TTC549 (cell line): ENCODE measurements at regions not wholly inside any gene's neighbourhood (a gene's known extent, or its start where the extent isn't known, plus 50 kb on each side); places are given as distances from the start of the nearest gene placed in this dataset.

Source experiments
- FAIRE-seq: peaks from 2 replicates; lab custom pipeline; 2012; peaks lifted over from hg19 to GRCh38; lab: Jason Lieb, UNC

DNA sequence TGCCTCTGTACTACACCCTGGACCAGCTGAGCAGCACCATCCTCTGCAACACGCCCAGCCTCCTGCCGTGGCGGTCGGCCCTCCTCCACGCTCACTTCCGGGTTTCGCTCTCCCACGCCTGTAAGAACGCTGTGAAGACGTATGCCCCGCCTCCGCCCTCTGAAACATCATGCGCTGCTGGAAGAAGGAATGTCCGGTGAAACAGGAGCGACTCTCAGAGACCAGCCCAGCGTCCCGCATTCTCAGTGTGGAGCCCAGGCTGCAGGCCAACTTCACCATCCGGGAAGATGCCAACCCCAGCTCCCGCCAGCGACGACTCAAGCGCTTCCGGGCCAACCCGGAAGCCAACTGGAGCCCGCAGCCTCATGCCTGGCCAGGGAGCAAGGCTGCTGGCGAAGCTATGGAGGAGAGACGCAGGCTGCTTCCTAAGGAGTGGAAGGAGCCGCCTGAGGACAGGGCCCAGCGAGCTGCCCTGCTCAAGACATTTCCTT is 186.1 kb upstream of the SLITRK2 start:
- FAIRE-seq = no peak

DNA sequence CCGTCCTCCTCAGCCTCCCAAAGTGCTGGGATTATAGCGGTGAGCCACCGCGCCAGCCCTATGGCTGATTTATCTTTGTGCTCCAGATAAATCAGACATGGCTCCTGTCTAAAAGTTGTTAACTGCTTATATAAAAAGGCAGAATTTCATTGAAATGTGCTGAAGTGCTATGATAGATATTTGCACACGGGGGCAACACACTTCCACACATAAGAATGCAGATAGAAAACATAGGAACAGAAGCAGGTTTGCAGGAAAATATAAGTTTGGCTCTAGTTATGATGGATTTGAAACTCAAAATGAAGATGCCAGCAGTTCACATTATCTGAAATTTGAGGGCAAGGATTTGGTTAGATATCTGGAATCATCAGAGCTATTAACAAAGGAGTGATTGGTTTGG is 163.1 kb upstream of the SLITRK2 start:
- no peak for FAIRE-seq

- FAIRE-seq = no peak
These were observed 143.8 kb upstream of the SLITRK2 start for GRCh38 chrX:145673841-145674240.

GRCh38 chrX:145677109-145677817 is 140.4 kb upstream of the SLITRK2 start:
- FAIRE-seq = no peak

GRCh38 chrX:145682518-145683298 is 134.9 kb upstream of the SLITRK2 start:
- FAIRE-seq = no peak

GRCh38 chrX:145687146-145687545 is 130.5 kb upstream of the SLITRK2 start:
- no peak for FAIRE-seq

DNA sequence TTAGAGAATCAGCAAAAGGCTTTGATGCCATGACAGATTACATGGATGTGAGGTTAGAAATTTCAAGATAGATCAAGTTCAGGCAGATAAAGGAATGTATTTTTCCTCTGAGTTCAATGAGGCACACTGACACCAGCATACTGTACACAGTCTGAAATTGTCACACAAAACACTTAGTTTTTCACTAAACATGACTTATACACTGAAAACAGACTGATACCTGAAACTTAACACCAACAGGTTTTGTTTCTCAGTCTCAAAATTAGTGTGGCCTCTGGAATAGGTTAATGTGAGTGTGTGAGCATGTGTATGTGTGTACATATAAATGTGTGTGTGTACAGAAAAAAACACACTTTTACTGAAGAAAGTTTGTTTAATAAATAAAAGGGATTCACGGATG is 129.9 kb upstream of the SLITRK2 start:
- no peak for FAIRE-seq

DNA sequence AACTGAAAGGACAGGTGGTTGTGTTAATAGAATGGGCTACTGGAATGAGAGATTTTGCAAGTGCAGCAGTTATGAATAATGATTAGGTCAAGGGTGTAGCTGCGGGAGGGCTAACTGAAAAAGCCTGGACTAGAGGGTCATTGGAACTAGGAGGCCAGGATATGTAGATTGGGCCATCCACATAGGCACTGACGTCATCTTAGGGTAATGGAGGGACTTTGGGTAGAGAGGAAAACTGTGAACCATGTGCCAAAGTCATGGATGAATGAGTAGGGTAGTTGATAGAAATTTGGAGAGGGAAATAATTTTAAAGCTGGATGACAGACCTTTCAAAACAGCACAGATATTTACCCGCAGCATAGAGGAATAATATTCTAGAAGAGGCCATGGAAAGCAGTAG is 123.6 kb upstream of the SLITRK2 start:
- no peak for FAIRE-seq

DNA sequence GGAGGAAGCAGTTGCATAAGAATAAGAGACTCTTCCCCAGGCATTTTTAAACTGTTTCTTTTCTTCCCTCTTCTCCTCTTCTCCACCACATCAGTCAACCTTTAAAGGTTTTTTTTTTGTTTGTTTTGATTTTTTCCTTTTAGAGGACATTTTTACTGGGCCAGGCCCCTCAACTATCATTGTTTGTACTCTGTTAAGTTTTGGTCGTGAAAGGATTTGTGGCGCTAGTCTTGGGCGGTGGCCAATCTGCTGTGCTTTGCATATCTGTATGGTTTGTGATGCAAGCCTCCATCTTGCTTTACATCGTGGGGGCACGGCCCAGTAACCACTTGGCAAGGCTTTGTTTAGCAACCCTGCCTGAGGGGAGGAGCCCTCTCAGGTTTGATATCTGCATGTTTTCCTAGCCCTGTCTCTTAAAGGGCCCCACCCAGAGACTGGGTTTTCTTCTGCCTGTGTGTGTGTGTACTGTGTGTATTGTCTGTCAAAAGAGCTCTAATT is 101.9 kb upstream of the SLITRK2 start:
- no peak for FAIRE-seq

DNA sequence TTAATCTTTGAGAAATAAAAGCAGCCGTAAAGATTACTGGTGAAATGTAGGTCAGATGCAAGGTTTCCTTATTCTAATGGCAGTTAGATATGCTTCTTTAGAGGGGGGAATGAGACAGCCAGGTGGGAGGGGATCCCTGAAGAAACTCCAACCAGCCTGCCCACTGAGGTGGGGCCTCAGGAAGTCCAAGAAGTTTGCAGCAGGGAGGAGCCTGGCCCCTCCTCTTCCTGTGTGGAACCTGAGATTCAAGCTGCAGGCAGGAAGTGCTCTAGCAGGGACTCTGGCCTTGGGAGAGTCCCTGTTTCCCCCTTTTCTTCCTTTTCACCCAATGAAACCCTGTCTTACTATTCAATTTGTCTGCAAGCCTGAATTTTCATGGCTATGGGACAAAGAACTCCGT is 101.4 kb upstream of the SLITRK2 start:
- no peak for FAIRE-seq

DNA sequence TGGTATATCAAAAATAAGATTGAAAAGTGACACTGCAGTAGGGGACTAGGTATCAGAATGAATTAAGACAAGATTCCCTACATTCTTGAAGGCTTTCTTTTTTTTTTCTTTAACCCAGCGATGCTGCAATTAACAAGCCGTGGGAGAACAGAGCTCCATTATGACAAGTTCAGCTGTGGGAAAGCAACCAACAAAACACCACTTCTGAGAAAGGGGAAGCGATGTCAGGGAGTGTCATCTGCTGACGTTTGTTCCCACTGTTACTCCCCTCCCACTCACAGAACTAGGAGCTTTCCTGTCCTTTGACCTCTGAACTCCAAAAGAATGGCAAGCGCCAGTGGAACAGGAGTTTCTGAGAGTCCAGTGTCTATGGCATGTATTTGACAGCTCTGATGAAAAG is 90.2 kb upstream of the SLITRK2 start:
- FAIRE-seq = no peak

- no peak for FAIRE-seq
These were observed 88.0 kb upstream of the SLITRK2 start for GRCh38 chrX:145729635-145730034.

DNA sequence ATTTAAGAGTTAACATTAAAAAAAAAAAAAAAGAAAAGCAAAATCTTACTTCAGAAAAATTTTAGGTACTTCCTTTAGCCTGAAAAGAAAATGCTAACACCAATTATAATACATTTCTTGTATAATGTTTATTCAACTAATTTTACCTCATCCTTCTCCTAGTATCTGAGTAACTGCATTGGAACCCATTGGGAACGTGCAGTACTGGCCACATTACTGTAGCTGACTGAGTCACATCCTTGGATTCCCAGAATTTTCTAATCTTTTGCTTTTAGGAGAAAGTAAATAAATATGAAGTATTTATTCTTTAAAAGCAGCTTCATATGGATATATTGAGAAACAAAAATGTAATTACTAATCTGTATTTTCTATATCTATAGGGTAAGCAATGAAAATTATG is 82.6 kb upstream of the SLITRK2 start:
- no peak for FAIRE-seq

DNA sequence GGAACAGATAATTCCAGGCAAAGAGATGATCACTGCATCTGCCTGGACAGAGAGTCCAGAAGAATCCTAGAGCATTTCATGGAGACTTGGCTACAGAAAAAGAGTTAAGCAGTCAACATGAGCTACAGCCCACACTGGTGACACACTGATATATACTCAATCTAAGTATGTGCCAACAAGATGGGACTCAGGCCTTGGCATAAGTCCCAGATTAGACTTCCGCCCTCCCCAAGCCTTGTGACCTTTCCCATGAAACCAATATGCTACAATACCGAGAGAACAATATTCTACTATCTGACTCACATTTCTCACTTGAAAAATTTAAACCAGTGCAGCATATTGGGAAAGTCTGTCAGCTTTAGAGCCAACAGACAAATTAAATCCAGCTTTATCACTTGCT is 65.7 kb upstream of the SLITRK2 start:
- no peak for FAIRE-seq
